ENCODE measurements at regions not wholly inside any gene's neighbourhood (a gene's known extent, or its start where the extent isn't known, plus 50 kb on each side); places are given as distances from the start of the nearest gene placed in this dataset.
A peak's percentile ranks its signal among the peaks of the same experiment; 100 is the strongest.

DNA sequence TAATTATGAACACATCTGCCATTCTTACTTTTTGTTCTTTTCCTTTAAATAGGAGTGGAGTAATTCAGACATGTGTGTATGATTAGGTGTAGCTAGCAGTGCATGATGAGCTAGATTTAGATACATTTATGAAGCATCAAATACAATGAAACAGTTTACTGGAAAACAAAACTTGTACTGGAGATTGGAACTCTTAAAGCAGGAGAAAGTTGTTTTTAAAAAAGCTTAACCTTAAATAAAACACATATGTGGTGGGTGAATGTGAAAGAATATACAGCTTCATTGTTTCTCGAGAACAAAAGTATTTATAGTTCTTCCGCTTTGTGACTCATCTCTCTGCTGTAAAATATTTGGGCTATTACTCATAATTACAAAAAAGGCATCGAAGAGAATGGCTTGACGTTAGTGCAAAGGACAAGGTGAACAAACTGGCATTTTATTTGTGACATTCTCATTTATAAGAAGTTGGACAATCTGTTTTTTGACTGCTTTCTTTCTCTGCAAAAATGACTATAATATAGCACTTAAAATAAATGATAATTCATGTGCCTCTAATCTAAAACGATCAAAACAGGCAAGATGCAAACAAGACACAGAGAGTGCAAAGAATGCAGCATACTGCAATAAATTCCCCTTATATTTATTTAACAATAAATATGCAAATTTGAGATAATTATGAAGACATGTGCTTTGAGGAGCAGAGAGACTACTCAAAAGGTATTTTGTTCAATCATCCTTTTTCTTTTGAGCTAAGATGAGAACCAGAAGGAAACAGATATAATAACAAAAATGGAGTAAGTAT is 478.8 kb downstream of the CETN3 start:
- Histone ChIP-seq H3K4me1 (ENCODE audit: insufficient read depth, low read length) (peaks cover 21% of the 10 kb centered on the region), H4K20me1 (ENCODE audit: low read length) (no peaks in the 10 kb centered on the region), H3K4me2 (ENCODE audit: low read length) (peak overlapping the region; percentile 60), H3K4me3 (ENCODE audit: low read length) (peak overlapping the region; percentile 10; the same call in 1 of the 2 replicates), H3K9me2 (replicated peaks; ENCODE audit: low read length) (no peaks in the 10 kb centered on the region), H3K27me3 (ENCODE audit: low read length) (no peaks in the 10 kb centered on the region), H3K9ac (ENCODE audit: low read length) (peak overlapping the region; percentile 1; the same call in 1 of the 2 replicates), H3K36me3 (ENCODE audit: low read depth, low read length) (no peaks in the 10 kb centered on the region), H2AFZ (ENCODE audit: low read length) (no peak overlapping the region), H3K9me3 (ENCODE audit: low read length) (no peaks in the 10 kb centered on the region), H3K27ac (ENCODE audit: low read length) (peak overlapping the region; percentile 52), H3F3A (ENCODE audit: low read length, unreplicated experiment) (no peaks in the 10 kb centered on the region), H3K79me2 (ENCODE audit: low read length) (no peaks in the 10 kb centered on the region)
- intact Hi-C loops (cut with micrococcal nuclease): loop anchor here (2.0 to 5.0 kb wide), 4 partner anchors 74 to 457 kb away; no protein-coding TSS in a partner anchor
- ChIA-PET CTCF (interaction anchor here (0.7 kb wide), 1 partner anchor 20 kb away, joined by 3 read pairs; no protein-coding TSS in a partner anchor), POLR2A (ENCODE audit: unreplicated experiment) (no interaction called here)
- DNase-seq (peak; percentile 96), ATAC-seq (peak; percentile 94)
- TF ChIP-seq, protein P1, sequence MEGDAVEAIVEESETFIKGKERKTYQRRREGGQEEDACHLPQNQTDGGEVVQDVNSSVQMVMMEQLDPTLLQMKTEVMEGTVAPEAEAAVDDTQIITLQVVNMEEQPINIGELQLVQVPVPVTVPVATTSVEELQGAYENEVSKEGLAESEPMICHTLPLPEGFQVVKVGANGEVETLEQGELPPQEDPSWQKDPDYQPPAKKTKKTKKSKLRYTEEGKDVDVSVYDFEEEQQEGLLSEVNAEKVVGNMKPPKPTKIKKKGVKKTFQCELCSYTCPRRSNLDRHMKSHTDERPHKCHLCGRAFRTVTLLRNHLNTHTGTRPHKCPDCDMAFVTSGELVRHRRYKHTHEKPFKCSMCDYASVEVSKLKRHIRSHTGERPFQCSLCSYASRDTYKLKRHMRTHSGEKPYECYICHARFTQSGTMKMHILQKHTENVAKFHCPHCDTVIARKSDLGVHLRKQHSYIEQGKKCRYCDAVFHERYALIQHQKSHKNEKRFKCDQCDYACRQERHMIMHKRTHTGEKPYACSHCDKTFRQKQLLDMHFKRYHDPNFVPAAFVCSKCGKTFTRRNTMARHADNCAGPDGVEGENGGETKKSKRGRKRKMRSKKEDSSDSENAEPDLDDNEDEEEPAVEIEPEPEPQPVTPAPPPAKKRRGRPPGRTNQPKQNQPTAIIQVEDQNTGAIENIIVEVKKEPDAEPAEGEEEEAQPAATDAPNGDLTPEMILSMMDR (conservative IDR thresholded peaks at IDR 0.05; ENCODE audit: low read depth, low read length): no peak
- TF ChIP-seq EZH2 (IDR thresholded peaks at IDR 0.05; ENCODE audit: low read length, unreplicated experiment) (no peak), EZH2phosphoT487 (IDR thresholded peaks at IDR 0.05; ENCODE audit: borderline replicate concordance, low read length) (no peak)
- no TSS peak for BruUV-seq (replicated peaks)

DNA sequence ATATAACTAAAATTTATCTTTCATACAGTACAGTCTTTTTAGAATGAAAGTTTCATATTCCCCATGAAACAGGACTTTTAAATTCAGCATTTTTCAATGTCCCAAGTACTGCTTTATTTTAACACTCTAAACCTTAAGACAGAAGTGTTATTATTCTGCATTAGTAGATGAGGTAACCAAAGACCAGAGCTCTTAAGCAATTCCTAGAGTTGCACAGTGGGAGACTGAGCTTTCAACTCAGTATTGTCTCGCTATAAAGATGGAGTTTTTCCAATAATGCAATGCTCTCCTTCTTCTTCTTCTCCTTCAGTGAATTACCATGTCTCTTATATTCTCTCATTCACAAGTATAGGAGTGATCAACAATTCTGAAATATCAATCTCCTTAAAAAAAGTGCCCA is 479.7 kb downstream of the CETN3 start:
- intact Hi-C loops (cut with micrococcal nuclease): loop anchor here (2.0 to 5.0 kb wide), 4 partner anchors 73 to 457 kb away; no protein-coding TSS in a partner anchor
- H3K27ac ChIP-seq (ENCODE audit: low read length): no peak overlapping the region
- ATAC-seq (no peak), DNase-seq (no peak)
- H3K9me3 ChIP-seq (ENCODE audit: low read length): no peaks in the 10 kb centered on the region
- no peaks in the 10 kb centered on the region for H3F3A ChIP-seq (ENCODE audit: low read length, unreplicated experiment)
- TF ChIP-seq EZH2 (IDR thresholded peaks at IDR 0.05; ENCODE audit: low read length, unreplicated experiment) (no peak), EZH2phosphoT487 (IDR thresholded peaks at IDR 0.05; ENCODE audit: borderline replicate concordance, low read length) (no peak)
- TF ChIP-seq, protein P1 (conservative IDR thresholded peaks at IDR 0.05; ENCODE audit: low read depth, low read length): no peak
- POLR2A ChIA-PET (ENCODE audit: unreplicated experiment): interaction anchor here (0.6 kb wide), 1 partner anchor 88 kb away, joined by 5 read pairs; no protein-coding TSS in a partner anchor
- peaks cover 21% of the 10 kb centered on the region for H3K4me1 ChIP-seq (ENCODE audit: insufficient read depth, low read length)
- no peaks in the 10 kb centered on the region for H4K20me1 ChIP-seq (ENCODE audit: low read length)
- H2AFZ ChIP-seq (ENCODE audit: low read length): no peak overlapping the region
- no peaks in the 10 kb centered on the region for H3K36me3 ChIP-seq (ENCODE audit: low read depth, low read length)
- no TSS peak for BruUV-seq (replicated peaks)
- H3K79me2 ChIP-seq (ENCODE audit: low read length): no peaks in the 10 kb centered on the region
- CTCF ChIA-PET: interaction anchor here (0.6 kb wide), 1 partner anchor 256 kb away, joined by 6 read pairs; no protein-coding TSS in a partner anchor
- H3K9ac ChIP-seq (ENCODE audit: low read length): no peak overlapping the region
- H3K27me3 ChIP-seq (ENCODE audit: low read length): no peaks in the 10 kb centered on the region
- no peaks in the 10 kb centered on the region for H3K9me2 ChIP-seq (replicated peaks; ENCODE audit: low read length)
- H3K4me3 ChIP-seq (ENCODE audit: low read length): no peak overlapping the region
- 0 out of 2 replicates have a peak overlapping the region, but pooled peaks have one; percentile 60 for H3K4me2 ChIP-seq (ENCODE audit: low read length)

Data from PC-3 (cell line).